HCT116 (cell line): ENCODE measurements at regions not wholly inside any gene's neighbourhood (a gene's known extent, or its start where the extent isn't known, plus 50 kb on each side); places are given as distances from the start of the nearest gene placed in this dataset.
A peak's percentile ranks its signal among the peaks of the same experiment; 100 is the strongest.

Source experiments
- ATAC-seq: fragments of 200-7000 bp; cut with Tn5 transposase; 2 replicates; pipeline ENCODE4 v1.9.1; 2020; ENCODE audit warnings: mild to moderate bottlenecking, moderate library complexity
- BruUV-seq: library from RNA; stranded (reverse); fragments of 400-500 nt; replicated peaks from 2 replicates; lab custom pipeline; 2021; lab: Mats Ljungman, UMichigan
- CTCF ChIA-PET: fragments of 300-600 bp; sonication (Branson Sonifier 250); formaldehyde crosslinking; loops from one replicate; lab custom pipeline; 2021; ENCODE audit warnings: antibody characterized with exemption; lab: Charles Lee
- POLR2A ChIA-PET: fragments of 300-600, 350-600 bp; sonication (Branson Sonifier 250); formaldehyde crosslinking; loops from one replicate; lab custom pipeline; 2021; ENCODE audit warnings: antibody characterized with exemption; lab: Charles Lee
- RAD21 ChIA-PET, 2 experiments: fragments of 300-600 bp; sonication (Branson Sonifier 250); formaldehyde crosslinking; loops; one replicate each; lab custom pipeline; 2023; ENCODE audit warnings: low total read pairs in 2 of 2; ENCODE audit not compliant: uncharacterized antibody in 2 of 2, unreplicated experiment in 2 of 2, low non-redundant PET in 1 of 2; lab: Charles Lee
- DNase-seq: peaks from one replicate; pipeline ENCODE4 v3.0.0-alpha.2; 2010; ENCODE audit warnings: low read depth, low spot score
- H2AFZ ChIP-seq: fragments of 200-600 bp; shearing (Covaris generic), sonication (generic); 2 replicates; pipeline ENCODE4 v1.6.1; 2017; ENCODE audit warnings: low read depth, mixed run types, mixed read lengths, antibody characterized with exemption, low read length; ENCODE audit not compliant: poor library complexity, severe bottlenecking
- H3K27ac ChIP-seq: 2 replicates; pipeline ENCODE4 v1.5.1; 2012; ENCODE audit warnings: low read depth, low read length
- H3K27me3 ChIP-seq: fragments of 200-600 bp; sonication (generic); 2 replicates; pipeline ENCODE4 v1.6.1; 2016; ENCODE audit warnings: mixed run types, low read length, mixed read lengths; ENCODE audit not compliant: insufficient read depth
- H3K36me3 ChIP-seq, 2 experiments: fragments of 200-500 bp in 1 of 2; fragments of 200-600 bp in 1 of 2; sonication (Bioruptor generic) in 1 of 2; sonication (generic) in 1 of 2; 2 replicates each; pipeline versions ENCODE4 v1.5.1 to v1.6.1; 2014 to 2016; ENCODE audit warnings: low read length in 2 of 2, inconsistent platforms in 1 of 2, mixed read lengths in 1 of 2, mixed run types in 1 of 2; ENCODE audit not compliant: insufficient read depth in 2 of 2, control insufficient read depth in 1 of 2
- H3K4me1 ChIP-seq, 2 experiments: fragments of 200-600 bp in 1 of 2; sonication (generic) in 1 of 2; 2 replicates each; pipeline versions ENCODE4 v1.5.1 to v1.6.1; 2012 to 2017; ENCODE audit warnings: low read length in 2 of 2, inconsistent platforms in 1 of 2, mild to moderate bottlenecking in 1 of 2, mixed read lengths in 1 of 2, mixed run types in 1 of 2, moderate library complexity in 1 of 2; ENCODE audit not compliant: insufficient read depth in 2 of 2, control insufficient read depth in 1 of 2
- H3K4me2 ChIP-seq: fragments of 200-600 bp; sonication (generic); 2 replicates; pipeline ENCODE4 v1.6.1; 2017; ENCODE audit warnings: mixed run types, low read length, mixed read lengths
- H3K4me3 ChIP-seq, 2 experiments: fragments of 200-600 bp in 1 of 2; sonication (generic) in 1 of 2; replicated peaks in 1 of 2; 2 replicates each; pipeline ENCODE4 v1.5.1; 2011 to 2016; ENCODE audit warnings: low read length in 2 of 2, control low read depth in 1 of 2, low read depth in 1 of 2, mild to moderate bottlenecking in 1 of 2, mixed read lengths in 1 of 2, mixed run types in 1 of 2
- H3K79me2 ChIP-seq: fragments of 200-600 bp; sonication (generic); 2 replicates; pipeline ENCODE4 v1.6.1; 2017; ENCODE audit warnings: mild to moderate bottlenecking, mixed run types, low read length, moderate library complexity, mixed read lengths; ENCODE audit not compliant: insufficient read depth
- H3K9ac ChIP-seq: fragments of 200-600 bp; sonication (generic); 2 replicates; pipeline ENCODE4 v1.6.1; 2016; ENCODE audit warnings: low read length, mixed read lengths
- H3K9me2 ChIP-seq: fragments of 200-600 bp; sonication (generic), shearing (Covaris generic); 2 replicates; pipeline ENCODE4 v1.6.1; 2017; ENCODE audit warnings: mixed run types, mild to moderate bottlenecking, moderate library complexity; ENCODE audit not compliant: insufficient read depth
- H3K9me3 ChIP-seq, 2 experiments: fragments of 200-500 bp in 1 of 2; fragments of 200-600 bp in 1 of 2; sonication (Bioruptor generic) in 1 of 2; sonication (generic) in 1 of 2; 2 replicates each; pipeline ENCODE4 v1.6.1; 2014 to 2017; ENCODE audit warnings: low read length in 2 of 2, mixed read lengths in 2 of 2, inconsistent platforms in 1 of 2, low read depth in 1 of 2, mild to moderate bottlenecking in 1 of 2, mixed run types in 1 of 2, moderate library complexity in 1 of 2; ENCODE audit not compliant: control insufficient read depth in 1 of 2, insufficient read depth in 1 of 2
- H4K20me1 ChIP-seq: fragments of 200-600 bp; sonication (generic), shearing (Covaris generic); 2 replicates; pipeline ENCODE4 v1.6.1; 2017; ENCODE audit warnings: mixed run types, mild to moderate bottlenecking, moderate library complexity; ENCODE audit not compliant: insufficient read depth
- CEBPB ChIP-seq: IDR thresholded peaks from 2 replicates; pipeline ENCODE4 v1.6.1; 2012; ENCODE audit warnings: low read depth
- ELF1 ChIP-seq: IDR thresholded peaks from 2 replicates; pipeline ENCODE4 v1.6.1; 2012; ENCODE audit warnings: low read depth, borderline replicate concordance
- EZH2 ChIP-seq: fragments of 200-600 bp; sonication (generic); IDR thresholded peaks from 2 replicates; pipeline ENCODE4 v1.6.1; 2017; ENCODE audit warnings: antibody characterized with exemption, mixed run types
- EZH2phosphoT487 ChIP-seq: fragments of 200-600 bp; IDR thresholded peaks from 2 replicates; pipeline ENCODE4 v1.6.1; 2018; ENCODE audit warnings: antibody characterized with exemption, borderline replicate concordance
- FOSL1 ChIP-seq: IDR thresholded peaks from 2 replicates; pipeline ENCODE4 v1.6.1; 2012; ENCODE audit warnings: low read depth
- JUND ChIP-seq: IDR thresholded peaks from 2 replicates; pipeline ENCODE4 v1.6.1; 2012
- MAX ChIP-seq: IDR thresholded peaks from 2 replicates; pipeline ENCODE4 v1.6.1; 2012
- POLR2AphosphoS5 ChIP-seq: IDR thresholded peaks from 2 replicates; pipeline ENCODE4 v1.6.1; 2011; ENCODE audit warnings: mild to moderate bottlenecking, low read depth, low read length, moderate library complexity
- RAD21 ChIP-seq: IDR thresholded peaks from 2 replicates; pipeline ENCODE4 v1.6.1; 2012; ENCODE audit warnings: low read depth, mild to moderate bottlenecking
- SIN3A ChIP-seq: IDR thresholded peaks from 2 replicates; pipeline ENCODE4 v1.6.1; 2012; ENCODE audit warnings: low read depth
- ZBTB33 ChIP-seq: IDR thresholded peaks from 2 replicates; pipeline ENCODE4 v1.6.1; 2011; ENCODE audit warnings: mild to moderate bottlenecking, low read length, moderate library complexity; ENCODE audit not compliant: insufficient replicate concordance; ENCODE audit errors: extremely low read depth
- ZNF274 ChIP-seq: fragments of 200-500 bp; sonication (Bioruptor generic); IDR thresholded peaks from 2 replicates; pipeline ENCODE4 v1.6.1; 2014; ENCODE audit warnings: mild to moderate bottlenecking, low read depth, low read length, inconsistent platforms
- intact Hi-C: fragments of 100-400 bp; cut with micrococcal nuclease; formaldehyde crosslinking; loops from 2 replicates; pipeline ENCODE4 v1.10.0; 2022

- H3K27ac ChIP-seq: no peak overlapping the region
- CTCF ChIA-PET: interaction anchor here (1.0 kb wide), 1 partner anchor 139 kb away, joined by 3 read pairs; no protein-coding TSS in a partner anchor
Measured at GRCh38 chr12:131315601-131316000, 361.9 kb downstream of the ADGRD1 start.

GRCh38 chr12:131316388-131316787, 362.7 kb downstream of the ADGRD1 start:
- BruUV-seq: no TSS peak
- DNase-seq (no peak), ATAC-seq (no peak)
- TF ChIP-seq EZH2phosphoT487: no peak
- no peak for TF ChIP-seq EZH2
- TF ChIP-seq CEBPB: no peak
- TF ChIP-seq ELF1: no peak
- TF ChIP-seq SIN3A: no peak
- TF ChIP-seq POLR2AphosphoS5: no peak
- TF ChIP-seq ZNF274: no peak
- no peak for TF ChIP-seq FOSL1
- no peak for TF ChIP-seq ZBTB33
- RAD21 ChIA-PET: no interaction called here
- Histone ChIP-seq H3K36me3 (no peaks in the 10 kb centered on the region), H4K20me1 (no peaks in the 10 kb centered on the region), H3K79me2 (no peaks in the 10 kb centered on the region), H3K9me2 (no peaks in the 10 kb centered on the region), H3K4me3 (no peak overlapping the region), H3K9ac (no peak overlapping the region), H3K4me2 (no peak overlapping the region), H3K9me3 (peaks cover 0 to 2% of the 10 kb centered on the region in 2 experiments; a peak in 1 of 4 replicates), H3K27ac (no peak overlapping the region), H3K27me3 (no peaks in the 10 kb centered on the region), H2AFZ (no peak overlapping the region), H3K4me1 (no peaks in the 10 kb centered on the region)
- POLR2A ChIA-PET: no interaction called here
- intact Hi-C loops: no loop called here
- CTCF ChIA-PET: no interaction called here

More at GRCh38 chr12:131315601-131316000, 361.9 kb downstream of the ADGRD1 start:
- intact Hi-C loops: no loop called here
- Histone ChIP-seq H2AFZ (no peak overlapping the region), H4K20me1 (no peaks in the 10 kb centered on the region), H3K4me2 (no peak overlapping the region), H3K36me3 (no peaks in the 10 kb centered on the region), H3K79me2 (no peaks in the 10 kb centered on the region), H3K9me2 (no peaks in the 10 kb centered on the region), H3K4me3 (no peak overlapping the region), H3K9ac (no peak overlapping the region), H3K27me3 (no peaks in the 10 kb centered on the region), H3K9me3 (no peaks in the 10 kb centered on the region), H3K4me1 (no peaks in the 10 kb centered on the region)
- ATAC-seq: peak; percentile 58
- BruUV-seq: no TSS peak
- ChIA-PET RAD21 (no interaction called here), POLR2A (no interaction called here)
- DNase-seq: no peak
- TF ChIP-seq RAD21 (peak; percentile 35; the same call in 1 of the 2 replicates), MAX (no peak), CEBPB (no peak), JUND (no peak)
